ENCODE measurements at regions not wholly inside any gene's neighbourhood (a gene's known extent, or its start where the extent isn't known, plus 50 kb on each side); places are given as distances from the start of the nearest gene placed in this dataset.

GRCh38 chr1:221449801-221450470, 292.0 kb downstream of the DUSP10 start:
- DNase-seq (ENCODE audit: low read depth), result no peak

DNA sequence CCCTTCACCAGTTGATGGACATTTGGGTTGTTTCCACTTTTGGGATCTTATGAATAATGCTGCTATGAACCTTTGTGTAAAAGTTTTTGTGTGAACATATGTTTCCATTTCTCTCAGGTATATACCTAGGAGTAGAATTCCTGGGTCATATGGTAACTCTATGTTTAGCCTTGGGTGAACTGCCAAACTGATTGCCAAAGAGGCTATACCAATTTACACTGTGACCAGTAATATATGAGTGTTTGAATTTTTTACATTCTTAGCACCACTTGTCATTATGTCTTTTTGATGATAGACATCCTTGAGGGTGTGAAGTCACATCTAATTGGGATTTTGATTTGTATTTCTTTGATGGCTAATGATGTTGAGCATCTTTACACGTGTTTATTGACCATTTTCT, 290.1 kb downstream of the DUSP10 start:
- no peak for DNase-seq (ENCODE audit: low read depth)

GRCh38 chr1:221454096-221454495, 287.8 kb downstream of the DUSP10 start:
- DNase-seq (ENCODE audit: low read depth), result peak; percentile 36

DNA sequence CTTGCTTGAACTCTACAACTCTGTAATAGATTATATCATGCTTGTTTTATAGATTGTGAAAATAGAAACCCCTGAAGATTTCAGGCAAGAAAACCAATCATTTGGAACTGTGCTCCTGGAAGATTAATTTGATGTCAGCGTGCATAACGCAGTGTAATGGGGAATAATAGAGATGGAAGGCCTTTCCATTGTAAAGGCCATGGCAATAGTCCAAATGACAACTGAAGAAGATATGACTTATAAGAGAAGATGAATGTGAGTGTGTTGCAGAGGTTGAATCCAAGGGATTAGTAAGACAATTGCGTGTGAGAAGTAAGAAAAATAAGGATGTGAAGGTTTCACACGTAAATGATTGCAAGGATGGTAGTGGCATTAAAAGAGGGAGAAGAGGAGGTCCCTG, 285.0 kb downstream of the DUSP10 start:
- DNase-seq (ENCODE audit: low read depth), result no peak

- DNase-seq (ENCODE audit: low read depth), result no peak
Observed at GRCh38 chr1:221457685-221458446, 284.0 kb downstream of the DUSP10 start.

DNA sequence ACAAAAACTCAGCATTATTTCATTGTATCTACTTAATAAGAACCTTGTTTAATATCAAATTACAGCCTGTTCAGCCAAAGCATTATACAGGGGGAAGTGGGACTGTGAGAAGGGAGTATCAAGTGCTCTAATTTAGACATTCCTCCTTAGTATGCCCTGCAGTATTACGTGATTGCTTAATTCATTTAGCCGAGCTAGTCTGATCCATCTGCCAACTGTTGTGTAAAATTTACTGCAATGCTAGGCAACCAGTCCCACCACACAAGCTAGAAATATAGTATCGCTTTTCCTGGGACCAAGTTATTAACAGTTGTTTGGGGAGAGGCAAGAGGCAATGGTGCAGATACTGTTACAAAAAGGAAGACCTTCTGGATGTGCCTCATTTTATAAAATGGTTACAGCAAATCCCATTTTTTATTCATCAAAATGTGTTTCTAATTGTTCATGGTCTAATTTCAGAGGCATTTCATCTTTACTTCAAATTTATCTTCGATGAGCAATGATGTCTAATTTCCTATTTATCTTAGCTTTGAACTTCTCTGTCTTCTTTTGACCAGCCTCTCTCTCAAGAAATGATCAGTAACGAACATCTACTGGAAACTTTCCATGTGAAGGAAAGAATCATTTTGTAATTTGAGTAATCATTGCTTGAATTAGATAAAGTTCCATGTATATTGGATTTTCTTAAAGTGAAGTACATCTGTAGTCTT, 283.3 kb downstream of the DUSP10 start:
- DNase-seq (ENCODE audit: low read depth), result peak; percentile 92

DNA sequence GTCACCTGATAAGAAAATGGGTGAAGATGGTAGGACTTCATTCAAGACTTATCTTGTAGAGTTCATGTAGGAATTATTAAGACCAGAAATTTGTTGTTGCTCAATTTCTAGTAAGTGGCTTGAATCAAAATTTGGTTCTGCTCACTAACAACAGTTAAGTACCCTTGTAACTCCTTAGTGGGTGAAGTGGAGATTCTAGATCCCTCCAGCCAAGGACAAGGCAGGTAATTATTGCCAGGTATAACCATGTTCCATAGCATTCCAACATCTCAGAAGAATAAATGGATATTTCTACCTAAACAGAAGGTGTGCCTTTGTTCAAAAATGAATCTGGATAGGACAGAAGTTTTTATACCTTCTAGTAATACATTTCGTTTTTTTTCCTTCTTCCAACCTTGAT, 282.3 kb downstream of the DUSP10 start:
- DNase-seq (ENCODE audit: low read depth), result no peak

DNA sequence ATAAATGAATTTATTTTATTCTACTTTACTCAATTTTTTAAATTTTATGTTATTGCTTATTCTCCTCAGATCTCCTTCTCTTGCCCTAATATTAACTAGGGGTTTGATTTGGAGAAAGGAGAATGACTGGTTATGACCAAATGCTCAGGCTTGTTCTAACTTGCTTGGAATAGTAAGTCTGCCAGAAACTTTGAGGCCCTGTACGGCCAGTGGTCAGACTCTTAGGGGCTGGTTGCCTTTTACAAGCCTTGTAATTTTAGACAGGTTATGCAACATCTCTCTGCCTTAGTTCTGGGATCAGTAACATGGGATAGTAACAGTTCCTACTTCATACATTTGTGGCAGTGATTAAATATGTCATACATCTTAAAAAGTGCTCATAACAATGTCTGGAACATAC, 279.5 kb downstream of the DUSP10 start:
- peak; percentile 56 for DNase-seq (ENCODE audit: low read depth)

- DNase-seq (ENCODE audit: low read depth), result no peak
Observed at GRCh38 chr1:221468546-221468945, 273.3 kb downstream of the DUSP10 start.

GRCh38 chr1:221469476-221469875, 272.4 kb downstream of the DUSP10 start:
- no peak for DNase-seq (ENCODE audit: low read depth)

- no peak for DNase-seq (ENCODE audit: low read depth)
Observed at GRCh38 chr1:221470000-221470698, 271.7 kb downstream of the DUSP10 start.

DNA sequence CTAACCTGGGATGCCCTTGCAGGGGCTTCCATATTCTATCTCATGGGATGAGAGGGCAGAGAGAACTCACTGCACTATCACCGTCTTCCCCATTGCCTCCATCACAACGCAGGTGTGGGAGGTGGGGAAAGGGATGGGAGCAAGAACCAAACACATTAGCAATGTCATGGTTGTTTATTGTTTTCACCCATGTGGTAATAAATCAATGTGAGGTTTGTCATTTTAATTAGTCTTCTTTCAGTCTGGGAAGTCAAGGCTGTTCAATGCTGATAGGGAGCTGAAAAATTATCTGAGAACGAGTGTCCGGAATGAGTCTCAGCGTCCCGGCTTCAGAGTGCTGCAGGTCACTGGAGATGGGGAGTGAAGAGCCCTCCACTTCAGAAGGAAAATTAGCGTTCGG, 268.5 kb downstream of the DUSP10 start:
- no peak for DNase-seq (ENCODE audit: low read depth)

- DNase-seq (ENCODE audit: low read depth), result no peak
Observed at GRCh38 chr1:221477252-221477651, 264.6 kb downstream of the DUSP10 start.

GRCh38 chr1:221478050-221478949, 263.6 kb downstream of the DUSP10 start:
- peak; percentile 80 for DNase-seq (ENCODE audit: low read depth)

DNA sequence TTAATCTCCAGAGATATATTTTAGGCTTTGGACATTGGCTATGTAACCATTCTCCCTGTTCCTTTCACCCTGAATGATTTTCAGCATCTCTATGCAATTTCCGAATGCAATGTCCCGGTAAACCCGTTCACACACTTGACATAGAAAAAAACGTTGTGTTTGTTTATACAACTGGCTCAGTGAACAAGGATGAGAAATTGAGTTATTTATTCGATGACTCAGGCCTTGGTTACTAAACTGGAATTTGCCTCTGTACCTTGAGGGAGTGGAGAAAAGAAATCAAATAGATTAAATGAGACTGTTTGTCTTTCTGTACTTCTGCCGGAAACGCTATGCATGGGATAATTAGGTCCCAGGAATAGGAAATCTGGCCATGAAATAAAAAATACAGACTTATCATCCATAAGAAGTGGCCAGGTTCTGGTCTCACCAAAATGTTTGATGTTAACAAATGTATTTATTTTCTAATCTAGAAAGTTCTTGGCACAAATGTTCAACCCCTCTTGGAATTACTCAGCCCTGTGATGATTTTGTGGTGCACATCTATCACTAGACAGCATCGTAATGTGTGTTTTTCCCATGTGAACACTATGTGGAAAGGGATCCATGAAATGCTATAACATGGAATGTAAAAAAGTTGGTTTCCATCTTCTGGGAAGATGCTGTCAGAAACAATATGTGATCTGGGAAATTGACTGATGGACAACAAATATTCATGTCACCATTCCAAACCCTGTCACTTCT, 253.9 kb downstream of the DUSP10 start:
- DNase-seq (ENCODE audit: low read depth), result peak; percentile 12

- DNase-seq (ENCODE audit: low read depth), result no peak
Observed at GRCh38 chr1:221488550-221488949, 253.3 kb downstream of the DUSP10 start.

DNA sequence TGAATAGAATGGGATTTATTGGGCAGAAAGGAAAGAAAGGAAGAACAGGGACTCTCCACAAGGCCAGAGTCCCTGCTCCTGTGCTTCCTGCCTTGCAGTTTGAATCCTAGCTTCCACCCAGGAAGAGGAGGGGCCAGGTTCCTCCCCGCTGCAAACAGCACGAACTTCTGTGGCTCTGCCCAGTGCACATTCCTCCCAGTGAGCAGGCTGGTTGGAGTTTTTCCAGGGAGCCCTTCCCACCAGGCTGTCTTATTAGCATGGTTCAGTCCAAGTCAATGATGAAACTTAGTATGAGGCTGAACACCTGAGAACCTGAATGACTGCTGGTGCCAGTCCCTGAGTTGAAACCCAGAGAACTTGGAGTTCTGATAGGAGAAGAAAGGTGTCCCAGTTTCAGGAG, 247.2 kb downstream of the DUSP10 start:
- no peak for DNase-seq (ENCODE audit: low read depth)

GRCh38 chr1:221497046-221497445, 244.8 kb downstream of the DUSP10 start:
- no peak for DNase-seq (ENCODE audit: low read depth)

- no peak for DNase-seq (ENCODE audit: low read depth)
Observed at GRCh38 chr1:221503268-221503667, 238.6 kb downstream of the DUSP10 start.

Measured in myocyte (in vitro differentiated cells).